HCT116 (cell line): ENCODE measurements at regions not wholly inside any gene's neighbourhood (a gene's known extent, or its start where the extent isn't known, plus 50 kb on each side); places are given as distances from the start of the nearest gene placed in this dataset.

Experiments used
- ATAC-seq: fragments of 200-7000 bp; cut with Tn5 transposase; 2 replicates; pipeline ENCODE4 v1.9.1; 2020; ENCODE audit warnings: mild to moderate bottlenecking, moderate library complexity
- BruUV-seq: library from RNA; stranded (reverse); fragments of 400-500 nt; replicated peaks from 2 replicates; lab custom pipeline; 2021; lab: Mats Ljungman, UMichigan
- CTCF ChIA-PET: fragments of 300-600 bp; sonication (Branson Sonifier 250); formaldehyde crosslinking; loops from one replicate; lab custom pipeline; 2021; ENCODE audit warnings: antibody characterized with exemption; lab: Charles Lee
- POLR2A ChIA-PET: fragments of 300-600, 350-600 bp; sonication (Branson Sonifier 250); formaldehyde crosslinking; loops from one replicate; lab custom pipeline; 2021; ENCODE audit warnings: antibody characterized with exemption; lab: Charles Lee
- RAD21 ChIA-PET, 2 experiments: fragments of 300-600 bp; sonication (Branson Sonifier 250); formaldehyde crosslinking; loops; one replicate each; lab custom pipeline; 2023; ENCODE audit warnings: low total read pairs in 2 of 2; ENCODE audit not compliant: uncharacterized antibody in 2 of 2, unreplicated experiment in 2 of 2, low non-redundant PET in 1 of 2; lab: Charles Lee
- DNase-seq: peaks from one replicate; pipeline ENCODE4 v3.0.0-alpha.2; 2010; ENCODE audit warnings: low read depth, low spot score
- H2AFZ ChIP-seq: fragments of 200-600 bp; shearing (Covaris generic), sonication (generic); 2 replicates; pipeline ENCODE4 v1.6.1; 2017; ENCODE audit warnings: low read depth, mixed run types, mixed read lengths, antibody characterized with exemption, low read length; ENCODE audit not compliant: poor library complexity, severe bottlenecking
- H3K27ac ChIP-seq: 2 replicates; pipeline ENCODE4 v1.5.1; 2012; ENCODE audit warnings: low read depth, low read length
- H3K27me3 ChIP-seq: fragments of 200-600 bp; sonication (generic); 2 replicates; pipeline ENCODE4 v1.6.1; 2016; ENCODE audit warnings: mixed run types, low read length, mixed read lengths; ENCODE audit not compliant: insufficient read depth
- H3K36me3 ChIP-seq, 2 experiments: fragments of 200-500 bp in 1 of 2; fragments of 200-600 bp in 1 of 2; sonication (Bioruptor generic) in 1 of 2; sonication (generic) in 1 of 2; 2 replicates each; pipeline versions ENCODE4 v1.5.1 to v1.6.1; 2014 to 2016; ENCODE audit warnings: low read length in 2 of 2, inconsistent platforms in 1 of 2, mixed read lengths in 1 of 2, mixed run types in 1 of 2; ENCODE audit not compliant: insufficient read depth in 2 of 2, control insufficient read depth in 1 of 2
- H3K4me1 ChIP-seq, 2 experiments: fragments of 200-600 bp in 1 of 2; sonication (generic) in 1 of 2; 2 replicates each; pipeline versions ENCODE4 v1.5.1 to v1.6.1; 2012 to 2017; ENCODE audit warnings: low read length in 2 of 2, inconsistent platforms in 1 of 2, mild to moderate bottlenecking in 1 of 2, mixed read lengths in 1 of 2, mixed run types in 1 of 2, moderate library complexity in 1 of 2; ENCODE audit not compliant: insufficient read depth in 2 of 2, control insufficient read depth in 1 of 2
- H3K4me2 ChIP-seq: fragments of 200-600 bp; sonication (generic); 2 replicates; pipeline ENCODE4 v1.6.1; 2017; ENCODE audit warnings: mixed run types, low read length, mixed read lengths
- H3K4me3 ChIP-seq, 2 experiments: fragments of 200-600 bp in 1 of 2; sonication (generic) in 1 of 2; replicated peaks in 1 of 2; 2 replicates each; pipeline ENCODE4 v1.5.1; 2011 to 2016; ENCODE audit warnings: low read length in 2 of 2, control low read depth in 1 of 2, low read depth in 1 of 2, mild to moderate bottlenecking in 1 of 2, mixed read lengths in 1 of 2, mixed run types in 1 of 2
- H3K79me2 ChIP-seq: fragments of 200-600 bp; sonication (generic); 2 replicates; pipeline ENCODE4 v1.6.1; 2017; ENCODE audit warnings: mild to moderate bottlenecking, mixed run types, low read length, moderate library complexity, mixed read lengths; ENCODE audit not compliant: insufficient read depth
- H3K9ac ChIP-seq: fragments of 200-600 bp; sonication (generic); 2 replicates; pipeline ENCODE4 v1.6.1; 2016; ENCODE audit warnings: low read length, mixed read lengths
- H3K9me2 ChIP-seq: fragments of 200-600 bp; sonication (generic), shearing (Covaris generic); 2 replicates; pipeline ENCODE4 v1.6.1; 2017; ENCODE audit warnings: mixed run types, mild to moderate bottlenecking, moderate library complexity; ENCODE audit not compliant: insufficient read depth
- H3K9me3 ChIP-seq, 2 experiments: fragments of 200-500 bp in 1 of 2; fragments of 200-600 bp in 1 of 2; sonication (Bioruptor generic) in 1 of 2; sonication (generic) in 1 of 2; 2 replicates each; pipeline ENCODE4 v1.6.1; 2014 to 2017; ENCODE audit warnings: low read length in 2 of 2, mixed read lengths in 2 of 2, inconsistent platforms in 1 of 2, low read depth in 1 of 2, mild to moderate bottlenecking in 1 of 2, mixed run types in 1 of 2, moderate library complexity in 1 of 2; ENCODE audit not compliant: control insufficient read depth in 1 of 2, insufficient read depth in 1 of 2
- H4K20me1 ChIP-seq: fragments of 200-600 bp; sonication (generic), shearing (Covaris generic); 2 replicates; pipeline ENCODE4 v1.6.1; 2017; ENCODE audit warnings: mixed run types, mild to moderate bottlenecking, moderate library complexity; ENCODE audit not compliant: insufficient read depth
- ATF3 ChIP-seq: IDR thresholded peaks from 2 replicates; pipeline ENCODE4 v1.6.1; 2012
- CBX3 ChIP-seq: IDR thresholded peaks from 2 replicates; pipeline ENCODE4 v1.6.1; 2012; ENCODE audit warnings: low read depth
- CEBPB ChIP-seq: IDR thresholded peaks from 2 replicates; pipeline ENCODE4 v1.6.1; 2012; ENCODE audit warnings: low read depth
- CTCF ChIP-seq, 3 experiments: fragments of 200-600 bp in 1 of 3; sonication (generic) in 1 of 3; IDR thresholded peaks in 2 of 3; conservative IDR thresholded peaks in 1 of 3; 2 replicates each; pipeline ENCODE4 v1.5.1; 2012 to 2017; ENCODE audit warnings: low read depth in 2 of 3, low read length in 2 of 3, antibody characterized with exemption in 1 of 3, borderline replicate concordance in 1 of 3, control low read depth in 1 of 3, mild to moderate bottlenecking in 1 of 3, mixed read lengths in 1 of 3, mixed run types in 1 of 3, moderate library complexity in 1 of 3; ENCODE audit not compliant: insufficient read depth in 1 of 3
- EGR1 ChIP-seq: IDR thresholded peaks from 2 replicates; pipeline ENCODE4 v1.6.1; 2012; ENCODE audit warnings: low read depth
- ELF1 ChIP-seq: IDR thresholded peaks from 2 replicates; pipeline ENCODE4 v1.6.1; 2012; ENCODE audit warnings: low read depth, borderline replicate concordance
- EZH2 ChIP-seq: fragments of 200-600 bp; sonication (generic); IDR thresholded peaks from 2 replicates; pipeline ENCODE4 v1.6.1; 2017; ENCODE audit warnings: antibody characterized with exemption, mixed run types
- EZH2phosphoT487 ChIP-seq: fragments of 200-600 bp; IDR thresholded peaks from 2 replicates; pipeline ENCODE4 v1.6.1; 2018; ENCODE audit warnings: antibody characterized with exemption, borderline replicate concordance
- FOSL1 ChIP-seq: IDR thresholded peaks from 2 replicates; pipeline ENCODE4 v1.6.1; 2012; ENCODE audit warnings: low read depth
- JUND ChIP-seq: IDR thresholded peaks from 2 replicates; pipeline ENCODE4 v1.6.1; 2012
- POLR2A ChIP-seq: IDR thresholded peaks from 2 replicates; pipeline ENCODE4 v1.7.0; 2011; ENCODE audit warnings: borderline replicate concordance; ENCODE audit not compliant: insufficient read depth, insufficient read length; ENCODE audit errors: extremely low read depth
- POLR2AphosphoS5 ChIP-seq: IDR thresholded peaks from 2 replicates; pipeline ENCODE4 v1.6.1; 2011; ENCODE audit warnings: mild to moderate bottlenecking, low read depth, low read length, moderate library complexity
- RAD21 ChIP-seq: IDR thresholded peaks from 2 replicates; pipeline ENCODE4 v1.6.1; 2012; ENCODE audit warnings: low read depth, mild to moderate bottlenecking
- REST ChIP-seq: IDR thresholded peaks from 2 replicates; pipeline ENCODE4 v1.6.1; 2012; ENCODE audit warnings: low read depth
- SIN3A ChIP-seq: IDR thresholded peaks from 2 replicates; pipeline ENCODE4 v1.6.1; 2012; ENCODE audit warnings: low read depth
- SP1 ChIP-seq: IDR thresholded peaks from 2 replicates; pipeline ENCODE4 v1.6.1; 2012; ENCODE audit warnings: low read depth
- TCF7L2 ChIP-seq: IDR thresholded peaks from 2 replicates; pipeline ENCODE4 v1.7.0; 2011; ENCODE audit warnings: borderline replicate concordance, inconsistent platforms; ENCODE audit not compliant: insufficient read depth, insufficient read length; ENCODE audit errors: extremely low read depth
- YY1 ChIP-seq: IDR thresholded peaks from 2 replicates; pipeline ENCODE4 v1.6.1; 2011; ENCODE audit warnings: low read length, low read depth, moderate library complexity, mild to moderate bottlenecking; ENCODE audit not compliant: insufficient replicate concordance; ENCODE audit errors: extremely low read depth
- ZBTB33 ChIP-seq: IDR thresholded peaks from 2 replicates; pipeline ENCODE4 v1.6.1; 2011; ENCODE audit warnings: mild to moderate bottlenecking, low read length, moderate library complexity; ENCODE audit not compliant: insufficient replicate concordance; ENCODE audit errors: extremely low read depth
- ZFX ChIP-seq: fragments of 450-650 bp; IDR thresholded peaks from 2 replicates; pipeline ENCODE4 v1.6.1; 2017
- intact Hi-C: fragments of 100-400 bp; cut with micrococcal nuclease; formaldehyde crosslinking; loops from 2 replicates; pipeline ENCODE4 v1.10.0; 2022

GRCh38 chr9:73344060-73344459 lies 192.4 kb downstream of the ANXA1 start:
- Histone ChIP-seq H3K9me2 (no peaks in the 10 kb centered on the region), H3K4me2 (no peak overlapping the region), H3K4me1 (no peaks in the 10 kb centered on the region), H4K20me1 (no peaks in the 10 kb centered on the region), H3K27ac (no peak overlapping the region), H3K4me3 (no peak overlapping the region), H3K79me2 (no peaks in the 10 kb centered on the region), H3K36me3 (no peaks in the 10 kb centered on the region), H3K27me3 (peaks cover 29% of the 10 kb centered on the region), H2AFZ (no peak overlapping the region), H3K9ac (no peak overlapping the region), H3K9me3 (no peaks in the 10 kb centered on the region)
- ChIA-PET RAD21 (no interaction called here), CTCF (no interaction called here), POLR2A (no interaction called here)
- intact Hi-C loops = no loop called here
- DNase-seq (no peak), ATAC-seq (no peak)
- BruUV-seq = no TSS peak
- TF ChIP-seq CEBPB = no peak
- TF ChIP-seq POLR2AphosphoS5 = no peak
- TF ChIP-seq JUND = no peak
- no peak for TF ChIP-seq ZFX
- TF ChIP-seq SP1 = no peak
- TF ChIP-seq RAD21 = no peak
- no peak for TF ChIP-seq CTCF (IDR thresholded peaks at IDR 0.05 in 2 of 3, conservative IDR thresholded peaks at IDR 0.05 in 1 of 3; ENCODE audit: borderline replicate concordance in 1 of 3, insufficient read depth in 1 of 3, low read depth in 2 of 3, low read length in 2 of 3)
- TF ChIP-seq ELF1 = no peak
- no peak for TF ChIP-seq CBX3
- no peak for TF ChIP-seq FOSL1
- no peak for TF ChIP-seq TCF7L2
- no peak for TF ChIP-seq SIN3A
- TF ChIP-seq ATF3 = no peak
- TF ChIP-seq EZH2 = no peak
- TF ChIP-seq ZBTB33 = no peak
- no peak for TF ChIP-seq YY1
- TF ChIP-seq EZH2phosphoT487 = no peak
- no peak for TF ChIP-seq REST
- TF ChIP-seq EGR1 = no peak
- no peak for TF ChIP-seq POLR2A
